ENCODE measurements at regions not wholly inside any gene's neighbourhood (a gene's known extent, or its start where the extent isn't known, plus 50 kb on each side); places are given as distances from the start of the nearest gene placed in this dataset.

DNA sequence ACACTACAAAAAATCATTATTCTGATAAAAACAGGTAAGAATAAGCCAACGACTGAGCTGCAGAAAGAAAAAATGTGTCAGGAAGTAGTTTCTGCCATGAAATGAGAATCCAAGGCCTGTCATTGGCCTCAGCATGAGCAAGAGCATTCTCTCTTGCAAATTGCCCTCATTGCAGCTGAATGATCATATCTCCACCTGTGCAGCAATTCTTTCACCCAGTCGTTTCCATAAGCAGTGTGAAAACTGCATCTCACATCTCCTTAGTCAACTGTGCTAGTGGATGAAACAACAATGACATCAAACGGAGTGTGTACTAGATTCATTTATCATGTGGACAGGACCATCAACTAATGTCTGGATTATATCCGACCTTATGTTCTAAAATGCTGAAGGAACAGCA, 88.2 kb upstream of the STXBP5 start:
- no peak for TF ChIP-seq NFRKB (IDR thresholded peaks at IDR 0.05)
- no peak for TF ChIP-seq POLR2A (IDR thresholded peaks at IDR 0.05; ENCODE audit: insufficient read depth in 1 of 2, low read depth in 2 of 2, low read length in 2 of 2)
- TF ChIP-seq, protein P1, sequence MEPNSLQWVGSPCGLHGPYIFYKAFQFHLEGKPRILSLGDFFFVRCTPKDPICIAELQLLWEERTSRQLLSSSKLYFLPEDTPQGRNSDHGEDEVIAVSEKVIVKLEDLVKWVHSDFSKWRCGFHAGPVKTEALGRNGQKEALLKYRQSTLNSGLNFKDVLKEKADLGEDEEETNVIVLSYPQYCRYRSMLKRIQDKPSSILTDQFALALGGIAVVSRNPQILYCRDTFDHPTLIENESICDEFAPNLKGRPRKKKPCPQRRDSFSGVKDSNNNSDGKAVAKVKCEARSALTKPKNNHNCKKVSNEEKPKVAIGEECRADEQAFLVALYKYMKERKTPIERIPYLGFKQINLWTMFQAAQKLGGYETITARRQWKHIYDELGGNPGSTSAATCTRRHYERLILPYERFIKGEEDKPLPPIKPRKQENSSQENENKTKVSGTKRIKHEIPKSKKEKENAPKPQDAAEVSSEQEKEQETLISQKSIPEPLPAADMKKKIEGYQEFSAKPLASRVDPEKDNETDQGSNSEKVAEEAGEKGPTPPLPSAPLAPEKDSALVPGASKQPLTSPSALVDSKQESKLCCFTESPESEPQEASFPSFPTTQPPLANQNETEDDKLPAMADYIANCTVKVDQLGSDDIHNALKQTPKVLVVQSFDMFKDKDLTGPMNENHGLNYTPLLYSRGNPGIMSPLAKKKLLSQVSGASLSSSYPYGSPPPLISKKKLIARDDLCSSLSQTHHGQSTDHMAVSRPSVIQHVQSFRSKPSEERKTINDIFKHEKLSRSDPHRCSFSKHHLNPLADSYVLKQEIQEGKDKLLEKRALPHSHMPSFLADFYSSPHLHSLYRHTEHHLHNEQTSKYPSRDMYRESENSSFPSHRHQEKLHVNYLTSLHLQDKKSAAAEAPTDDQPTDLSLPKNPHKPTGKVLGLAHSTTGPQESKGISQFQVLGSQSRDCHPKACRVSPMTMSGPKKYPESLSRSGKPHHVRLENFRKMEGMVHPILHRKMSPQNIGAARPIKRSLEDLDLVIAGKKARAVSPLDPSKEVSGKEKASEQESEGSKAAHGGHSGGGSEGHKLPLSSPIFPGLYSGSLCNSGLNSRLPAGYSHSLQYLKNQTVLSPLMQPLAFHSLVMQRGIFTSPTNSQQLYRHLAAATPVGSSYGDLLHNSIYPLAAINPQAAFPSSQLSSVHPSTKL (CRISPR knock-in tag; IDR thresholded peaks at IDR 0.05): no peak
- no peak for TF ChIP-seq EZH2 (conservative IDR thresholded peaks at IDR 0.05; ENCODE audit: low read depth, low read length)
- TF ChIP-seq TCF7 (IDR thresholded peaks at IDR 0.05; ENCODE audit: low read depth): no peak
- no peak for TF ChIP-seq ZNF577 (CRISPR knock-in tag; IDR thresholded peaks at IDR 0.05; ENCODE audit: borderline replicate concordance, low read depth)
- no peak for TF ChIP-seq POLR2AphosphoS5 (IDR thresholded peaks at IDR 0.05; ENCODE audit: low read depth, low read length)
- TF ChIP-seq ZNF616 (CRISPR knock-in tag; IDR thresholded peaks at IDR 0.05; ENCODE audit: low read depth): no peak
- TF ChIP-seq HNRNPL (IDR thresholded peaks at IDR 0.05; ENCODE audit: low read depth, low read length): no peak
